ENCODE measurements at regions not wholly inside any gene's neighbourhood (a gene's known extent, or its start where the extent isn't known, plus 50 kb on each side); places are given as distances from the start of the nearest gene placed in this dataset.

DNA sequence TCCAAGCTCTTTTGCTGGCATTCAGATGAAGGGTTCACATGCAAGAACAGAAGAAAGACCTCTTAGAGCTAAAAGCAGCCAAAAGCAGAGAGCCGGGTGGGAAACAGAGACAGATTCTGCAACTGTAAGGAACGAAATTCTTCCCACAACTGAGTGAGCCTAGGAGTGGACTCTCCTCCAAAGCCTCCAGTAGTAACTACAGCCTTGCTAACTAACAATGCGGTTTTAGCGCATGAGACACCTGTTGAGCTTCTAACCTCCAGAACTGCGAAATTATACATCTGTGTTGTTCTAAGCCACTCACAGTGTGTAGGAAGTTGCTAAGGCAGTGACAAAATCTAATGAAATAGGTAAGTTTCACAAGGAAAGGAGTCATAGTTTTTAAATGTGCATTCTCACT lies 98.1 kb upstream of the SLITRK1 start:
- TF ChIP-seq, protein P1, sequence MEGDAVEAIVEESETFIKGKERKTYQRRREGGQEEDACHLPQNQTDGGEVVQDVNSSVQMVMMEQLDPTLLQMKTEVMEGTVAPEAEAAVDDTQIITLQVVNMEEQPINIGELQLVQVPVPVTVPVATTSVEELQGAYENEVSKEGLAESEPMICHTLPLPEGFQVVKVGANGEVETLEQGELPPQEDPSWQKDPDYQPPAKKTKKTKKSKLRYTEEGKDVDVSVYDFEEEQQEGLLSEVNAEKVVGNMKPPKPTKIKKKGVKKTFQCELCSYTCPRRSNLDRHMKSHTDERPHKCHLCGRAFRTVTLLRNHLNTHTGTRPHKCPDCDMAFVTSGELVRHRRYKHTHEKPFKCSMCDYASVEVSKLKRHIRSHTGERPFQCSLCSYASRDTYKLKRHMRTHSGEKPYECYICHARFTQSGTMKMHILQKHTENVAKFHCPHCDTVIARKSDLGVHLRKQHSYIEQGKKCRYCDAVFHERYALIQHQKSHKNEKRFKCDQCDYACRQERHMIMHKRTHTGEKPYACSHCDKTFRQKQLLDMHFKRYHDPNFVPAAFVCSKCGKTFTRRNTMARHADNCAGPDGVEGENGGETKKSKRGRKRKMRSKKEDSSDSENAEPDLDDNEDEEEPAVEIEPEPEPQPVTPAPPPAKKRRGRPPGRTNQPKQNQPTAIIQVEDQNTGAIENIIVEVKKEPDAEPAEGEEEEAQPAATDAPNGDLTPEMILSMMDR (IDR thresholded peaks at IDR 0.05), result no peak
- Histone ChIP-seq H3K4me1 (no peaks in the 10 kb centered on the region), H3K9me3 (no peaks in the 10 kb centered on the region), H3K27me3 (ENCODE audit: low read depth) (no peaks in the 10 kb centered on the region), H3K27ac (no peak overlapping the region), H3K4me3 (no peak overlapping the region), H3K36me3 (no peaks in the 10 kb centered on the region)
- intact Hi-C loops (cut with DNase I), result no loop called here
- no peak for ATAC-seq
- DNase-seq, result no peak

DNA sequence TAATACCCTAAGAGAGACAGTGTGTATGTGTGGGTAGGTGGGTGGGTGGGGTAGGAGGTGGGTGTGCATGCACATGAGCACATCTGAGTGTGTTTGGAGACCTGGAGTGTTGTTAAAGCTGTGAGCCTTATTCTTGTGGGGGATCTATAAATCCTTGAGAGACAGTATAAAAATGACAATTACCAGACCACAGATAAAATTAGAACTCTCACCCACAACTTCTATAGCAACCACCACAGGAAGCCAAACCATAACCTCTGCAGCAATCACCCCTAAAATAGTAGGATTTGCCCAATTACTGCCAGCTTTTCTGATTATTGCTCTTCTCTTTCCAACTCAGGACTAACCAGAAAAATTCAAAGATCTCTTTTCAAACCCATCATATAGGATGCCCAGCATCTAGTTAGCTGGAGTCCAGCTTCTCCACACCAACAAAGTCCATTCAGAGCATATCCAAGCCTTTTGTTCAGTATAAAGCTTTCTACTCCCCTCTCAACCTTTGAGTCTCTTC lies 93.4 kb upstream of the SLITRK1 start:
- DNase-seq, result no peak
- TF ChIP-seq, protein P1 (IDR thresholded peaks at IDR 0.05), result no peak
- no peaks in the 10 kb centered on the region for H3K9me3 ChIP-seq
- H3K27ac ChIP-seq, result no peak overlapping the region
- H3K36me3 ChIP-seq, result no peaks in the 10 kb centered on the region
- no peaks in the 10 kb centered on the region for H3K4me1 ChIP-seq
- intact Hi-C loops (cut with DNase I), result no loop called here
- no peaks in the 10 kb centered on the region for H3K27me3 ChIP-seq (ENCODE audit: low read depth)
- H3K4me3 ChIP-seq, result no peak overlapping the region
- no peak for ATAC-seq

DNA sequence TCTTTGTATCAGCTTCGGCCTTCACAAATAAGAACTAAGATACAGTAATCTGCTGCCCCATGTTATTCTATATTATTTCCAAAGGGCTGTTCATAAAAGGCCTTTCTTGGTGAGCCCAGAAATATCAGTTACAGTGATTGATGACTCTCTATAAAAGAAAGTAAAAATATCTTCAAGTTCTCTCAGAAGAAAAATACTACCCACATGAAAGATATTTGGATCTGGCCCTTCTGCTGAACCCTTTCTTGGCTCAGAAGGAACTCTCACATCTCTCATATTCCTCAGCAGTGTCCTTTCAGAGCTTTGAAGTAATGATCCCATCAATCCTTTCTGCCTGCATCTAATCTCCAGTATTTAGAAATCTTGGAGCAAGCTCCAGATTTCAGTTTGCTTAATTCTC lies 76.3 kb upstream of the SLITRK1 start:
- no peaks in the 10 kb centered on the region for H3K36me3 ChIP-seq
- TF ChIP-seq, protein P1 (IDR thresholded peaks at IDR 0.05), result no peak
- H3K27me3 ChIP-seq (ENCODE audit: low read depth), result no peaks in the 10 kb centered on the region
- DNase-seq (no peak), ATAC-seq (no peak)
- no peaks in the 10 kb centered on the region for H3K9me3 ChIP-seq
- no peak overlapping the region for H3K27ac ChIP-seq
- H3K4me1 ChIP-seq, result no peaks in the 10 kb centered on the region
- intact Hi-C loops (cut with DNase I), result no loop called here
- no peak overlapping the region for H3K4me3 ChIP-seq

DNA sequence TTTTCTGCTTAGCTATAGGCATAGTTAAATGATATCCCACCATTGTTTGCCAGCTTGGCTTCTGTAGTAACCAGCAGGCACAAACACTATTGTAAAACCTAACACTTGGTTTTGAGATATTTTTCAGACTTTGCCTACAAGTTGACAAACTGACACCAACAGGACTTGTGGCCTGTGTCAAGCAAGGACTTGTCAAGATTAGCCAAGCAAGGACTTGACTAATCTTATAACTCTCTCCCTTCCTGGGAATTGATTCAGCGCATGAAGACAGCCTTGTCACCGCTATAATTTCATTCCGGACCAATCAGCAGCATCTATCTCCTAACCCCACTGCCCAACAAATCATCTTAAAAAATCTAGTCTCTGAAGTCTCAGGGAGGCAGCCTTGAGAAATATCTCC lies 72.7 kb upstream of the SLITRK1 start:
- H3K27ac ChIP-seq, result no peak overlapping the region
- no peak overlapping the region for H3K4me3 ChIP-seq
- H3K9me3 ChIP-seq, result no peaks in the 10 kb centered on the region
- no peaks in the 10 kb centered on the region for H3K4me1 ChIP-seq
- no peaks in the 10 kb centered on the region for H3K27me3 ChIP-seq (ENCODE audit: low read depth)
- no peak for ATAC-seq
- H3K36me3 ChIP-seq, result no peaks in the 10 kb centered on the region
- no peak for DNase-seq
- TF ChIP-seq, protein P1 (IDR thresholded peaks at IDR 0.05), result no peak
- intact Hi-C loops (cut with DNase I), result no loop called here

DNA sequence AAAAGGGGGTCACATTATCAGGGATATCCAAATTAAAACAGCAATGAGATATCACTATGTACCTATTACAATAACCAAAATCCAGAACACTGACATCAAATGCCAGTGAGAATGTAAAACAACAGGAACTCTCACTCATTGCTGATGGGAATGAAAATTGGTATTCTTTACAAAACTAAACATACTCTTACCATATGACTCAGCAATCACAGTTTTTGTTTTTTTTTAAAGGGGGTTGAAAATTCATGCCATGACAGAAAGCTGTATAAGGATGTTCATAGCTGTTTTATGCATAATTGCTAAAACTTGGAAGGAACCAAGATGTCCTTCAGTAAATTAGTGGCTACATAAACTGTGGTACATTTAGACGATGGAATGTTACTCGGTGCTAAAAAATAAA lies 71.6 kb upstream of the SLITRK1 start:
- TF ChIP-seq, protein P1 (IDR thresholded peaks at IDR 0.05), result no peak
- H3K4me1 ChIP-seq, result no peaks in the 10 kb centered on the region
- no peaks in the 10 kb centered on the region for H3K9me3 ChIP-seq
- DNase-seq (no peak), ATAC-seq (no peak)
- H3K36me3 ChIP-seq, result no peaks in the 10 kb centered on the region
- no peak overlapping the region for H3K27ac ChIP-seq
- H3K27me3 ChIP-seq (ENCODE audit: low read depth), result no peaks in the 10 kb centered on the region
- H3K4me3 ChIP-seq, result no peak overlapping the region
- intact Hi-C loops (cut with DNase I), result no loop called here

DNA sequence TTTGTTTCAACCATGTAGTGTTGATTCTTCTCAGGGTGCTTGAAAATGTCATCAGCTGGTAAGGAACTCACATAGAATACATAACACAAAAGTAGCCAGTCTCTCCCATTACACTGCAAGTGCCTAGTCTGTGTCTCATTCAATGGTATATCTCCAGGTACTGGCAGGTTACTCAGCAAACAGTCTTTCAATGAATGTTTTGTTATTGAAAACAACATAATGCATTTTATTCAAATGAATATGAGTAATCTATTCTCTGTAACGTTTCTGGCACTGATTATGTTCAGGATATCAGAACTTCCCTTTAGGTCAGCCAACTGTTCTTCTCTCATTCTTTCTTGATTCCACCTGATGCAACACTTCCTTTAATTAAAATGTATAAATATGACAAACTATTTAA lies 68.0 kb upstream of the SLITRK1 start:
- no peak for ATAC-seq
- Histone ChIP-seq H3K4me3 (no peak overlapping the region), H3K27ac (no peak overlapping the region), H3K36me3 (no peaks in the 10 kb centered on the region), H3K27me3 (ENCODE audit: low read depth) (no peaks in the 10 kb centered on the region), H3K4me1 (no peaks in the 10 kb centered on the region), H3K9me3 (no peaks in the 10 kb centered on the region)
- DNase-seq, result no peak
- TF ChIP-seq, protein P1 (IDR thresholded peaks at IDR 0.05), result no peak
- intact Hi-C loops (cut with DNase I), result no loop called here
